ENCODE measurements at regions not wholly inside any gene's neighbourhood (a gene's known extent, or its start where the extent isn't known, plus 50 kb on each side); places are given as distances from the start of the nearest gene placed in this dataset.
"Not testable (repeated sequence)": the region's sequence is repeated elsewhere in the genome, so short reads cannot be mapped to it uniquely, and the experiment has no call there.

DNA sequence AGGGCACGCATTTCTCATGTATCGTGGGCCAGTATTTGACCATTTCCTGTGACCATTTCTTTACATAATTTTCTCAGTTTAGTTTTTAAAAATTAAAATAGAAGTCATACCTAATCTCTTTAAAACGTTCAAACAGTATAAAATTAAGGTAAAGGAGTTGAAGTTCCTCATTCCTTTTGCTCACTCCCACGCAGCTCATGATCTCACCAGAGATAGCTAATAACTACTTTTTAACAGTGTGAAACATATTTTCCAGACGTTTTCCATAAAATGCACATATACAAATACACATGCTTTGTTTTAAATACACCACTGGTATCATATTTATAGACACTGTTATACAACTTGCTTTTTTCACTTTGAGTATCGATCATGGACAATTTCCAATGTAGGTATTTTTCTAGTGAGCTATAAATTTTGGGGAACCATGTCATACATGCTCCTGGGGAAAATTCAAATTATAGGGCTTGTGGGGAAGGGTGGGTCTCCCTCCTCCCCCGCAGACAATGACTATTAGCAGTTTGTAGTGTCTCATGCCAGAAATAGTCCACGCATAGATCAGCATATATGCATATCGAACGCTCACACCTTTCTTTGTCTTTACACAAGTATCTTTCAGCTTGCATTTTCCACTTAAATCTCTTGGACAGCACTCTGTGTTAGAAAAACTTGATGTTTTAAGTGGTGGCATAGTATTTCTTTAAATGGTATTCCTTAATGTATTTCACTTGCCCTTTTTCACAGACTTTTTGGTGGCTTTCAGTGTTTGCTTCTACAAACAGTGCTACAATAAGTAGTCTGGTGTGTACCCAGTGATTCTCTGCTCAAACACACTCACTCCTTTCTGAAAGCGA lies 145.5 kb upstream of the ZNF217 start:
- DNase-seq, result peak; percentile 40 to 45

DNA sequence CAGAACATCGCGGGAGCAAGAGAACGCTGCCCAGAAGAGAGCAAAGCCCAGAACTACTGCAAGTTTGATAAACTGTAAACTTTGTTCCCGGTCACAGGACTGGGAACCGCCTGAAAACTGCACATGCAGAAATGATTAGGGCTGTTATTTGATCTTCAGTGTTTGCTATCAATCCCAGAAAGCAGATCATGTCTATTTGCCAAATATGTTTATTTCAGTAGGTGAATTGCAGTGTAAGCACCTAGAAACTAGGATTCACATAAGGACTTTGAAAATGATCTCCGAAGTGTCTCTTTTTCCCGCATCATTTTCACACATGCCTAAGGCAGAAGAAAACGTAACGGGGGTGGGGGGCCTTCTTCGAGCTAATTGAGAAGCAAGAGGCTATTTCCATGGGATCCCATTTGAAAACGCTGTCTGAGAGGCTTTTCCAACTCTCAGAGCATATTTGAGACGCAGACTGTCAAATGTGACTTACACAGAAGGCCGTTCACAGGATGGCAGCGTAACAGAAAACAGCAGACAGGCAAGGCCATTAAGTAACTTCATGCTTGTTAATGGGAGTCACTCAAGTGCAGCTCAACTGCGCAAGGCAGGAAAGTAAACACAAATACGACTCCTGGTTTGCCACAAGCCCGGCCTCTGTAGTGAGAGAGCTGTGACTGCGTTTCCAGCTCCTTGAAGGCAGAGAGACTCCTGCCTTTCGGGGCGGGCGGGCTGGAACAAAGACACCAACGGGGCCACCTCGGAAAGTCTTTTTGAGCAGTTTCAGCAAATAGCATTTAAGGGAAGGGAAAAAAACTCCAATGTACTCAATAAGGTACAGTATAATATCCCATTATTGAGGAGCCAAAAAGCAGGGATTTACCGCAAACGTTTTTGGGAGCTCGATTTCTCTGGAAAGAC lies 144.7 kb upstream of the ZNF217 start:
- no peak for DNase-seq

DNA sequence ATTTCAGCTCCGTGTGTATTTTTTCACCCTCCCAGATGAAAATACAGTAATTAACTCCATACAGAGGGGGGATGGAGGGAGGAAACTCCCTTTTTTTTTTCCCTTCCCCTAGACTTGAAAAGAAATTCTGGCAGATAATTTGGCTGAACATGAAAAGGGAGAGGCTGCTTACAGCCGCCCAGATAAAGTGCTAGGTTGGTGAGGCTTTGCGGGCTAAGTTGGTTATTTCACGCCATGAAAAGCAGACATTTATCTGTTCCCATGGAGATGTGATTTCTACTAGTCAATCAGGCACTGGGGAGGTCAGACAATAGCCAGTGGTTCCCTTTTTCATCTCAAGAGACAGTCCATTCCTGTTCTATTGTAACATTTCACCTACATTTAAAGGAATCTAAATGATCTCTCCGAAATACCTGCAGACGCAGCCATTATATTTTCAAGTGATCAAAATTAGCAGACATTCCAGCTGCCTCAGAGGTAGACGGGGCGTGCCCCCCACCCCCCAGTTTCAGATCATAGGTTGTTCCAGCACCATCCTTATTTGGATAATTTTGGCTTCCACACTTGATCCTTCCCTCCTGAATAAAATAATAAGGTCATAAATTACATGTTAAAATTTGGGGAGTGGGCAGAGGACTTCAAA lies 143.9 kb upstream of the ZNF217 start:
- peak in 1 of 2 experiments; percentile 14 for DNase-seq

DNA sequence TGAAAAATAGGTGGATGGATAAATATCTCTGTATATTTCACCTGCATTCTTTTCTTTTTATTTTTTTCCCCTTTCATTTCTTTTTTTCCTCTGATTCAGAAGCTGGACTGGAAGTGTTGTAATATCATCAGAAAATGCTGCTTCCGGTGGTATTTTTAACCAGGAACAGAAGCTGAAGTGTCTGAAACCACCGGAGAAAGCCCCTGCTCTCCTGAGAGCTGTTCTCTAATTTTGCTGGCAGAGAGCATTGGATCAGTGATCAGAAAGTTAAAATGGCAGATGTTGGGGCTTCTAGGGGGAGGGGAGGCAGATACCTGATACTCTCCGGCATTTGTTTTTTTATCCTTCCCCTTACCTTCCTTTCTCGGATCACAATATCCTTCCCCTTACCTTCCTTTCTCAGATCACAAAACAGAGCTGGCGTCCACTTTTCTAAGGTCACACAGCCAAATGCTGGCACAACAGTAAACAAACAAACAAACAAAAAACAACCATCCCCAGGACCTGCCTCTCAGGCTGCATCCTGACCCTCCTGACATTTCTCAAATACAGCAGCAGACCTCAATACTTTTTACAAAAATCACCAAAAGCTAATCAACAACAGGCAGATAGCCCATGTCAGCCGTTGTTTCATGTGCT lies 143.2 kb upstream of the ZNF217 start:
- DNase-seq, result peak; percentile 66 to 75

DNA sequence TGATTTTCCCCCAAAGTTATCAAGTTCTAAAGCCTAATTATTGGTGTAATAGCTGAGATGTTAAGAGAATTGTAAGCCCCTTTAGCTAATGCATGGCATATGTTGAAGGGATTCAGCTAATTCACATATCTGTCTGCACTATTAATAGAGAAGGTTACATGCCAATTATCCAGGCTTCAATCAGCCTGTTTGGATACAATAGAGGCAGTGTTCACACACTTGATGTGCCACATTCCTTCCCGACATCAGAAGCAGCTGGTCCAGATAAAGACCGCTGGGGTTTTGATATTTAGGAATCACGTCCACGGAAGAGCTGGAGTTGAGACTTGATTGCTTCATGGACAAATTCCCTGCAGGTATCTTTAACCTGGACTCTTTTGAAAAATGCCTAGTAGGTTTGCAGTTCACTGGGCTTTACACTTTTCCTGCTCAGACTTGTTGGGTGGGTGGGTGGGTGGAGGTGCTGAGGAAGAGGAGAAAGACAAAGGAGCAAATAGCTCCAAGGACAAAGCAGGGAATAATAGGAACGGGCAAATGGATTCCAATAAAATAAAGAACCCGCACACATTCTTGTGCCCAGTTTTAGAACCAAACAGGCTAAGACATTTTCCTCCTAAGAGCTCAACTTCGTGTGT lies 142.6 kb upstream of the ZNF217 start:
- DNase-seq, result no peak

DNA sequence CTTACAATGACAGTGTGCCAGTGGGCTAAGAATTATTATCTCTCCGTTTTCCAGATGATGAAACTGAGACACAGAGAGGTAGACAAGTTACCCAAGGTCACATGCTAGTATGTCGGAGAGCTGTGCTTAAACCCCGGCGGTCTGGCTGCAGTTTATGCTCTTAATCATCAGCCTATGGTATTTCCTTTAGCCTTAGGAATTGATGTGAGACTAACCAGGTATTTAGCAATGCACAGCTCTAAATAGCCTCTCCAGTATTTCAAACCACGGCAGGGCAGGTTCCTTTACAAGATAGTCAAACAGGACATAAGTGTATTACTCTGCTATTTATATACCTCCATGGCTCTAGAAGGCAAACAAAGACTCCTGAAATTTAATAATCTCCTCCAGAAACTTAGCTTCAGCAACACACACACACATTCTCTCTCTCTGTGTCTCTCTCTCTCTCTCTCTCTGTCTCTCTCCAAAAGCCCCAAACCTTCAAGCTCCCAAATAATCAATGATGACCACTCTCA lies 142.0 kb upstream of the ZNF217 start:
- DNase-seq, result peak; percentile 40 to 49

DNA sequence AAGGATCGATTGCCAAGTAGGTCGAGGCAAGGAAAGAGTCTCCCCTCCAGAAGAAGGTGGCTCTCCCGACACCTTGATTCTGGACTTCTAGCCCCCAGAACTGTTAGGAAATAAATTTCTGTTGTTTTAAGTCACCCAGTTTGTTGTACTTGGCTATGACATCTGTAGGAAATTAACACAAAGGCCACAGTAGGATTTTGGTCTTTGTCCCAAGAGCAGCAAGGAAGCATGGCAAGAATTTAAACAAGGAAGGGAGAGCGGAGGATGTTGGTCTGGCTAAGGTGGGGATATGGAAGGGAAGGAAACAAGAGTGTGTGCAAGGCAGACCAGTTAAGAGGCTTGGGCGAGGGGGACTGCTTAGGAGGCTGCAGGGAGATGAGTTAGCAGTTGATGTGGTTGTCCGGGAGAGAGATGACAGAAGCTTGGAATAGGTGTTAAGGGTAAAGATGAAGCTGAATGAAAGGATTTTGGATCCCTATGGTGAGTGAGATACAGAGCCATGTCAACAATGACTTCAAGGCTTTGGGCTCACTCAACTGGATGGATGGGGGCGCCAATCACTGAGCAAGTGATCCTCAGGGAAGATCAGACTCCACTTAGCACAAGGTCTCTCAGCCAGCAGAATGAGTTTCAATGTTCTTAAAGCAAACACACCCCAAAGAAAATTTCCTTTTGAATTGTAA lies 140.5 kb upstream of the ZNF217 start:
- DNase-seq, result no peak

DNA sequence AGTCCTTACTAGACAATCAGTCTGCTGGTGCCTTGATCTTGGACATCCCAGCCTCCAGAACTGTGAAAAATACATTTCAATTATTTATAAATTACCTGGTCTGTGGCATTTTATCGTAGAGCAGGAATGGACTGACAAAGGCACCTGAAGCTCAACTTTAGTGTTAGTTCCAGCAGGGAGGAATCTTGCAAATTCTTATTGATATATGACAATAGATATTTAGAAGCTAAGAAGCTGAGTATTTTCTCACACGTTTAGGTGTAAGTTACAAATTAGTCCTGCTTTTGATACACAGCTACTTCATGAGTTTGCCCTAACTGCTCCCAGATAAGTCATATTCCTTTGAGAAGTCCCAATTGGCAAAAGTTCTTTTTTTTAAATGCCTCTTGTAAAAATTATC lies 138.0 kb upstream of the ZNF217 start:
- no peak for DNase-seq

DNA sequence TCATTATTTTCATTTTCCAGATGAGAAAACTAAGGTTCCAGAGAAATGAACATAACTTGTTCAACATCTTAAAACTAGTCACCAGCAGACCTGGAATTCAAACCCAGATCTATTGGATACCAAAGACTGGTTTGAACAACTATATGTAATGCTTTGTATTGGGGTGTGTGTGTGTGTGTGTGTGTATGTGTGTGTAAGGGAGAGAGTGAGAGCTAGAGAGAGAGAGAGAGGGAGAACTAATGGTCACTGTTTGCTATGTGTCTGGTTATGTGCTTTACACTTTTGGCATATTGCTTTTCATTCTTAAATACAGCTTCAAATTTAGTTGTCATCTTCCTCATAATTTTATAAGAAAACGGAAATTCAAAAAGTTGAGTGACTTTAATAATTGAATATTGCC lies 134.7 kb upstream of the ZNF217 start:
- DNase-seq, result no peak

DNA sequence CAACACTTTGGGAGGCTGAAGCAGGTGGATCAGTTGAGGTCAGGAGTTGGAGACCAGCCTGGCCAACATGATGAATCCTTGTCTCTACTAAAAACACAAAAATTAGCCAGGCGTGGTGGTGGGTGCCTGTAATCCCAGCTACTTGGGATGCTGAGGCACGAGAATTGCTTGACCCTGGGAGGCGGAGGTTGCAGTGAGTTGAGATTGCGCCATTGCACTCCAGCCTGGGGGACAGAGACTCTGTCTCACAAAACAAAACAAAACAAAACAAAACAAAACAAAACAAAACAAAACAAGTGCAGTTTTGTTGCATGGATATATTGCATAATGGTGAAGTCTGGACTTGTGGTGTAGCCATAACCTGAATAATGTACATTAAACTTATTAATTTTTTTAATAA lies 133.6 kb upstream of the ZNF217 start:
- DNase-seq, result not testable (repeated sequence)

DNA sequence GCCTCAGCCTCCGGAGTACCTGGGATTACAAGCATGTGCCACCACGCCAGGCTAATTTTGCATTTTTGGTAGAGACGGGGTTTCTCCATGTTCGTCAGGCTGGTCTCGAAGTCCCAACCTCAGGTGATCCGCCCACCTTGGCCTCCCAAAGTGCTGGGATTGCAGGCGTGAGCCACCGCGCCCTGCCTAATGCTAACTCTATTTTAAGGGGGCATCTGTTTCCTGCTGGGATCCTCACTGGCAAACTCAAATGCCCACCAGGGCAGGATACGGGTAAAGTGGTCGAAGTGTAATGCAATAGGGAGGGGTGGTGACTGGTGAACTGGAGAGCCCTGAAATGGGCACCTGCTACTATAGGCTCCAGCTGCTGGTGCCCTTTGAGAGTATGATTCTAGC lies 131.9 kb upstream of the ZNF217 start:
- no peak for DNase-seq

DNA sequence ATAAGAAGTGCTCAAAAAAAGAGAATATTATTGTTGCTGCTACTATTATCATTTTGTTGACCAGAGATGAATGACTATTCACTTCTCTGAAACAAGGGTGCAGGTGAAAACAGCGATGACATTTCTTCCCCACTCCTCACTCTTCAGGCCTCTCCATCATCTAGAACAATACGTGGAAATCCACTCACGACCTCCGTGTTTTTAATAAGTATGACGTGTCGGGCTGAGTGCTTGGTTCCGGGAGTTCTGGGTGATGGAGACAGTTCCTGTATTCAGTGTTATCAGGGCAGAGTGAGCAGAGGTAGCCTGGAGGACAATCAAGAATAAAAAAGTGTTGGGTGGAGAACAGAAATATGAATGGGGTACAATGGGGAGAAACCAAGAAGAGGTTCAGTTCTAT lies 130.0 kb upstream of the ZNF217 start:
- no peak for DNase-seq

DNA sequence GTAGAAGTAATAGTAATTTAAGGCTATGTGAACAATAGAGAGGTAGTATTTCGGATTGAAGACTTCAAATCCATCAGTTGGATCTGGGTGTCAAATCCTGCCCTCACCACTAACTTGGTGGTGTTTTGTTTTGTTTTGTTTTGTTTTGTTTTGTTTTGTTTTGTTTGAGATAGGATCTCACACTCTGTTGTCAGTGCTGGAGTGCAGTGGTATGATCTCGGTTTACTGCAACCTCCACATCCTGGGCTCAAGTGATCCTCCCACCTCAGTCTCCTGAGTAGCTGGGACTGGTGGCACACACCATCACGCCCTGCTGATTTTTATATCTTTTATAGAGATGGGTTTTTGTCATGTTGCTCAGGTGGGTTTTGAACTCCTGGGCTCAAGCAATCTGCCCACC lies 129.4 kb upstream of the ZNF217 start:
- DNase-seq, result no peak

DNA sequence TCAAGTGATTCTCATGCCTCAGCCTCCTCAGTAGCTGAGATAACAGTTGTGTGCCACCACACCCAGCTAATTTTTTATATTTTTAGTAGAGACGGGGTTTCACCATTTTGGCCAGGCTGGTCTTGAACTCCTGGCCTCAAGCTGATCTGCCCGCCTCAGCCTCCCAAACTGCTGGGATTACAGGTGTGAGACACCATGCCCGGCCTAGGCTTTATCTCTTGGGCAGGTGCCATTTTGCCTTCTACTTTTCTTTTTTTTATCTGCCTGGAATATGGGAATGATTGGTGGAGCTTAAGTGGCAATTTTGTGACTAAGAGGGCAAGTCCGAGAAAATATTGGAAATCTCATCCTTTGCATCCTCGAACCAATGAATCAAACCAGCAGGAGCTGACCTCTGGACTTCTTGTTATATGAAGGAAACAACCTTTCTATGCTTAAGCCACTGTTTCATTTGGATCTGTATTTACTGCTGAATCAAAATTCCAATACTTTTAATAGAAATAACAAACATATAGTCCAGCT lies 128.9 kb upstream of the ZNF217 start:
- DNase-seq, result no peak

DNA sequence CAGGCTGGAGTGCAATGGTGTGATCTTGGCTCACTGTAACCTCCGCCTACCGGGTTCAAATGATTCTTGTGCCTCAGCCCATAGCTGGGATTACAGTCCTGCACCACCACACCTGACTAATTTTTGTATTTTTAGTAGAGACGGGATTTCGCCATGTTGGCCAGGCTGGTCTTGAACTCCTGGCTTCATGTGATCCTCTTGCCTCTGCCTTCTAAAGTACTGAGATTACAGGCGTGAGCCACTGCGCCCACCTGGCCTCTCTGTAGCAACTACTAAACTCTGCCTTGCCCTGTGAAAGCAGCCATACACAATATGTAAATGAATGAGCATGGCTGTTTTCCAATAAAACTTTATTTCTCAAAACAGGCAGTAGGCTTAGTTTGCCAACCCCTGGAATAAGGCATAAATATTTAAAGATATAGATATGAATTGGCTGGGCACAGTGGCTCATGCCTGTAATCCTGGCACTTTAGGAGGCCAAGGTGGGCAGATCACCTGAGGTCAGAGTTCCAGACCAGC lies 127.9 kb upstream of the ZNF217 start:
- not testable (repeated sequence) for DNase-seq

DNA sequence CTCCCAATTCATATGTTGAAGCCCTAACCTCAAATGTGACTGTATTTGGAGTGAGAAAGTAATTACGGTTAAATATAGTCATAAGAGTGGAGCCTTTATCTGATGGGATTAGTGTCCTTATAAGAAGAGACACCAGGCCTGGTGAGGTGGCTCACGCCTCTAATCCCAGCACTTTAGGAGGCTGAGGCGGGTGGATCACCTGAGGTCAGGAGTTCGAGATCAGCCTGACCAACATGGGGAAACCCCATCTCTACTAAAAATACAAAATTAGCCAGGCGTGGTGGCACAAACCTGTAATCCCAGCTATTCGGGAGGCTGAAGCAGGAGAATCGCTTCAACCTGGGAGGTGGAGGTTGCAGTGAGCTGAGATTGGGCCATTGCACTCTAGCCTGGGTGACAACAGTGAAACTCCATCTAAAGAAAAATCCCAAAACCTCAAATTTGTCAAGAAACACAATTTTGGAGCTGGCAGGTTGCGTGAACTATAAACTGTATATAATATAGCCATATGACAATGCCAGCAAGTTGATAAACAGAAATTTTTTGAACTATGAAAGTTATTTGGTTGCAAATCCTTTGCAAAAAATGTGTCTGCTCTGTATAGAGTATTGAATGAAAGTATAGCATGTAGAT lies 125.6 kb upstream of the ZNF217 start:
- DNase-seq, result not testable (repeated sequence)

DNA sequence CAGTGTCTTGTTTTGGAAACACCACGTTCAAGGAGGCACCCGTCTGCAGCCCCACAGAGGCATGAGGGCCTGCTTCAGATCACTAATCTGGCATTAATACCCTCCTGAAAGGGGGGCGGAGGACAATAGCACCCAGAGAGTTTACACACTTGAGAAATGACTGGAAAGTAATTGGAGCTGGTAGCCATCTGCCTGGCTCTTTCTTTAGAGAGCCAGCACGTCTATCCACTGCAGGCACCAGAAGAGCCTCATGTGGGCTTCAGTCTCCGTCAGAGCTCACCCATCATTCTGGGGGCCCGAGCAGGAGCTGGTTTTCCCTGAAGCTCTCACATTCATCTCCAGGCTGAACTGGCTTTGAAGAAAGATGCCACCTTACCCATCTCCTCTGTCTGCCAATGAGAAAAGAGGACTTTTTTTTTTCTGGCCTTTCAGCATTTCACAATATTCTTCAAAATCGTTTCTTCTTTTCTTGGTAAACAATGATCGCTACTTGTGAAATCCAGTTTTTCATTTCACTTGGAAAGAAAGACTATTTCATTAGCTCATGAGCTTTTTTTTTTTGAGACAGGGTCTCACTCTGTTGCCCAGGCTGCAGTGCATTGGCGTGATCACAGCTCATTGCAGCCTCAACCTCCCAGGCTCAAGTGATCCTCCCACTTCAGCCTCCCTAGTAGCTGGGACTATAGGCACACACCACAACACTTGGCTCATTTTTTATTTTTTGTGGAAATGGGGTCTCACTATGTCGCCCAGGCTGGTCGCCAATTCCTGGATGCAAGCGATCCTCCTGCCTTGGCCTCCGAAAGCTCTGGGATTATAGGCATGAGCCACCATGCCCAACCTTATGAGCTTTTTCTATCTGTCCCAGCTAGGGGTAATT lies 124.7 kb upstream of the ZNF217 start:
- DNase-seq, result no peak

DNA sequence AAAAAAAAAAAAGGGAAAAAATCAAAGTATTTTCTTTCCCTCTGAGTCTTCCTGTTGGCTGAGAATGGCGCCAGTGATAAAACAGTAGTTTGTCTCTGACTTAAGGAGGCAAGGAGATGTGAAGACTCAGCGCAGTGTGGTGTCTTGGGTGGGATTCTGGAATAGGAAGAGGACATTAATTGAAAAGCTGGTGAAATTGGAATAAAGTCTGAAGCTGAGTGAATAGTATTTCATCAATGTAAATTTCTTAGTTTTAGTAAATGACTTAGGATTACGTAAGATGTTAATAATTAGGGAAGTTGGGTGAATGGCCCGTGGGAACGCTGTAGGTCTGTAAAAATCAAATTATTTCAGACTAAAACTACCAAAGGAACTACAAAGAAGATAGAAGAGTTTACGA lies 122.8 kb upstream of the ZNF217 start:
- peak; percentile 11 to 35 for DNase-seq

DNA sequence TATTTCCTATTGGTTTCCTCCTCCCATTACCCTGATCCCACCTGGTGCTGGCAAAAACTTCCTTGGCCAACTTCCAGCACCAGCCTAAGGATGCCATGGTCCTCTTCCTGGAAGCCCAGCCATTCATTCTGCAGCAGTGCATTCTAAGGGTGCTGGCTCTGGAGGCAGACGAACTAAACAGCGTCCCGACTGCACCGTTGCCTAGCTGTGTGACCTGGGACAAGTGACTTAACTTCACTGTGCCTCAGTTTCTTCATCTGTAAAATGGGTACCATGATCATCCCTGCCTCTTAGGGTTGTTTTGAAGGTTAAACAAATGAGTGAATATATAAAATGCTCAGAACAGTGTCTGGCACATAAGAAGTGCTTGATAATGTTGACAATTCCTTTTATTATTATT lies 120.9 kb upstream of the ZNF217 start:
- DNase-seq, result no peak
